ENCODE measurements at regions not wholly inside any gene's neighbourhood (a gene's known extent, or its start where the extent isn't known, plus 50 kb on each side); places are given as distances from the start of the nearest gene placed in this dataset.

GRCh38 chr13:105929505-105929904, 606.0 kb downstream of the EFNB2 start:
- no peak overlapping the region for H3K4me3 ChIP-seq (ENCODE audit: low read depth in 1 of 3, low read length in 3 of 3)
- no peaks in the 10 kb centered on the region for H3K9me3 ChIP-seq (ENCODE audit: control insufficient read depth in 2 of 2, insufficient read depth in 1 of 2, low read depth in 1 of 2, low read length in 1 of 2)
- WGBS, 3 donors: 52 to 77% (median 56%) methylated on average over 4 of the region's 4 CpGs
- no peaks in the 10 kb centered on the region for H3K36me3 ChIP-seq (ENCODE audit: control insufficient read depth in 3 of 3, insufficient read depth in 2 of 3, low read depth in 1 of 3, low read length in 3 of 3)
- H3K4me1 ChIP-seq (ENCODE audit: control insufficient read depth in 3 of 3, insufficient read depth in 2 of 3, low read depth in 1 of 3, low read length in 2 of 3): no peaks in the 10 kb centered on the region
- DNase-seq: no peak
- H3K27me3 ChIP-seq (ENCODE audit: control insufficient read depth in 3 of 3, insufficient read depth in 3 of 3, low read length in 3 of 3): no peaks in the 10 kb centered on the region
- H3K27ac ChIP-seq (ENCODE audit: low read depth in 1 of 3, low read length in 2 of 3): no peak overlapping the region
- no peak for FAIRE-seq

- FAIRE-seq: no peak
- no peak for DNase-seq
- H3K9me3 ChIP-seq (ENCODE audit: control insufficient read depth in 2 of 2, insufficient read depth in 1 of 2, low read depth in 1 of 2, low read length in 1 of 2): no peaks in the 10 kb centered on the region
- H3K4me1 ChIP-seq (ENCODE audit: control insufficient read depth in 3 of 3, insufficient read depth in 2 of 3, low read depth in 1 of 3, low read length in 2 of 3): no peaks in the 10 kb centered on the region
- H3K27me3 ChIP-seq (ENCODE audit: control insufficient read depth in 3 of 3, insufficient read depth in 3 of 3, low read length in 3 of 3): no peaks in the 10 kb centered on the region
- H3K36me3 ChIP-seq (ENCODE audit: control insufficient read depth in 3 of 3, insufficient read depth in 2 of 3, low read depth in 1 of 3, low read length in 3 of 3): no peaks in the 10 kb centered on the region
- no peak overlapping the region for H3K4me3 ChIP-seq (ENCODE audit: low read depth in 1 of 3, low read length in 3 of 3)
- no peak overlapping the region for H3K27ac ChIP-seq (ENCODE audit: low read depth in 1 of 3, low read length in 2 of 3)
- WGBS, 3 donors: 82 to 99% (median 93%) methylated on average over 4 of the region's 4 CpGs
Measured at GRCh38 chr13:105928901-105929300, 606.6 kb downstream of the EFNB2 start.

- H3K9me3 ChIP-seq (ENCODE audit: control insufficient read depth in 2 of 2, insufficient read depth in 1 of 2, low read depth in 1 of 2, low read length in 1 of 2): no peaks in the 10 kb centered on the region
- no peak for DNase-seq
- no peak overlapping the region for H3K4me3 ChIP-seq (ENCODE audit: low read depth in 1 of 3, low read length in 3 of 3)
- 80 to 90% (median 89%) methylated on average over 1 of the region's 1 CpG for WGBS, 3 donors
- no peaks in the 10 kb centered on the region for H3K4me1 ChIP-seq (ENCODE audit: control insufficient read depth in 3 of 3, insufficient read depth in 2 of 3, low read depth in 1 of 3, low read length in 2 of 3)
- H3K27me3 ChIP-seq (ENCODE audit: control insufficient read depth in 3 of 3, insufficient read depth in 3 of 3, low read length in 3 of 3): no peaks in the 10 kb centered on the region
- no peak overlapping the region for H3K27ac ChIP-seq (ENCODE audit: low read depth in 1 of 3, low read length in 2 of 3)
- no peaks in the 10 kb centered on the region for H3K36me3 ChIP-seq (ENCODE audit: control insufficient read depth in 3 of 3, insufficient read depth in 2 of 3, low read depth in 1 of 3, low read length in 3 of 3)
- FAIRE-seq: no peak
Measured at GRCh38 chr13:105928048-105928447, 607.4 kb downstream of the EFNB2 start.

- H3K36me3 ChIP-seq (ENCODE audit: control insufficient read depth in 3 of 3, insufficient read depth in 2 of 3, low read depth in 1 of 3, low read length in 3 of 3): no peaks in the 10 kb centered on the region
- no peaks in the 10 kb centered on the region for H3K27me3 ChIP-seq (ENCODE audit: control insufficient read depth in 3 of 3, insufficient read depth in 3 of 3, low read length in 3 of 3)
- DNase-seq: peak; percentile 14 to 86
- no peak for FAIRE-seq
- WGBS, 3 donors: 15 to 63% (median 44%) methylated on average over 2 of the region's 2 CpGs
- H3K4me3 ChIP-seq (ENCODE audit: low read depth in 1 of 3, low read length in 3 of 3): no peak overlapping the region
- H3K9me3 ChIP-seq (ENCODE audit: control insufficient read depth in 2 of 2, insufficient read depth in 1 of 2, low read depth in 1 of 2, low read length in 1 of 2): no peaks in the 10 kb centered on the region
- H3K27ac ChIP-seq (ENCODE audit: low read depth in 1 of 3, low read length in 2 of 3): no peak overlapping the region
- peaks cover 0 to 7% (median 1%) of the 10 kb centered on the region in 3 donors for H3K4me1 ChIP-seq (ENCODE audit: control insufficient read depth in 3 of 3, insufficient read depth in 2 of 3, low read depth in 1 of 3, low read length in 2 of 3)
Measured at GRCh38 chr13:105925496-105925895, 610.0 kb downstream of the EFNB2 start.

- WGBS, 3 donors: 17 to 50% (median 27%) methylated on average over 3 of the region's 3 CpGs
- FAIRE-seq (no peak), DNase-seq (peak in 1 of 2 donors; percentile 79)
- Histone ChIP-seq H3K36me3 (ENCODE audit: control insufficient read depth in 3 of 3, insufficient read depth in 2 of 3, low read depth in 1 of 3, low read length in 3 of 3) (no peaks in the 10 kb centered on the region), H3K27ac (ENCODE audit: low read depth in 1 of 3, low read length in 2 of 3) (peak overlapping the region in 1 of 3 donors; percentile 63), H3K27me3 (ENCODE audit: control insufficient read depth in 3 of 3, insufficient read depth in 3 of 3, low read length in 3 of 3) (no peaks in the 10 kb centered on the region), H3K9me3 (ENCODE audit: control insufficient read depth in 2 of 2, insufficient read depth in 1 of 2, low read depth in 1 of 2, low read length in 1 of 2) (no peaks in the 10 kb centered on the region), H3K4me1 (ENCODE audit: control insufficient read depth in 3 of 3, insufficient read depth in 2 of 3, low read depth in 1 of 3, low read length in 2 of 3) (peaks cover 7 to 10% (median 10%) of the 10 kb centered on the region in 3 donors), H3K4me3 (ENCODE audit: low read depth in 1 of 3, low read length in 3 of 3) (no peak overlapping the region)
Measured at GRCh38 chr13:105921711-105922110, 613.8 kb downstream of the EFNB2 start.

- H3K4me3 ChIP-seq (ENCODE audit: low read depth in 1 of 3, low read length in 3 of 3): no peak overlapping the region
- FAIRE-seq (no peak), DNase-seq (peak; percentile 63 to 76)
- peak overlapping the region in 2 of 3 donors; percentile 55 to 66 for H3K27ac ChIP-seq (ENCODE audit: low read depth in 1 of 3, low read length in 2 of 3)
- peaks cover 7 to 10% (median 10%) of the 10 kb centered on the region in 3 donors for H3K4me1 ChIP-seq (ENCODE audit: control insufficient read depth in 3 of 3, insufficient read depth in 2 of 3, low read depth in 1 of 3, low read length in 2 of 3)
- H3K9me3 ChIP-seq (ENCODE audit: control insufficient read depth in 2 of 2, insufficient read depth in 1 of 2, low read depth in 1 of 2, low read length in 1 of 2): no peaks in the 10 kb centered on the region
- 22 to 48% (median 29%) methylated on average over 4 of the region's 4 CpGs for WGBS, 3 donors
- H3K36me3 ChIP-seq (ENCODE audit: control insufficient read depth in 3 of 3, insufficient read depth in 2 of 3, low read depth in 1 of 3, low read length in 3 of 3): no peaks in the 10 kb centered on the region
- no peaks in the 10 kb centered on the region for H3K27me3 ChIP-seq (ENCODE audit: control insufficient read depth in 3 of 3, insufficient read depth in 3 of 3, low read length in 3 of 3)
Measured at GRCh38 chr13:105920370-105920769, 615.1 kb downstream of the EFNB2 start.

- Histone ChIP-seq H3K4me3 (ENCODE audit: low read depth in 1 of 3, low read length in 3 of 3) (no peak overlapping the region), H3K36me3 (ENCODE audit: control insufficient read depth in 3 of 3, insufficient read depth in 2 of 3, low read depth in 1 of 3, low read length in 3 of 3) (no peaks in the 10 kb centered on the region), H3K27ac (ENCODE audit: low read depth in 1 of 3, low read length in 2 of 3) (peak overlapping the region; percentile 50 to 88 (median 66)), H3K9me3 (ENCODE audit: control insufficient read depth in 2 of 2, insufficient read depth in 1 of 2, low read depth in 1 of 2, low read length in 1 of 2) (no peaks in the 10 kb centered on the region), H3K27me3 (ENCODE audit: control insufficient read depth in 3 of 3, insufficient read depth in 3 of 3, low read length in 3 of 3) (no peaks in the 10 kb centered on the region), H3K4me1 (ENCODE audit: control insufficient read depth in 3 of 3, insufficient read depth in 2 of 3, low read depth in 1 of 3, low read length in 2 of 3) (peaks cover 7 to 10% (median 10%) of the 10 kb centered on the region in 3 donors)
- WGBS, 3 donors: 31 to 65% (median 51%) methylated on average over 16 of the region's 16 CpGs
- FAIRE-seq (no peak), DNase-seq (peak; percentile 93 to 96)
Measured at GRCh38 chr13:105918842-105919741, 616.4 kb downstream of the EFNB2 start.

- no peak for DNase-seq
- no peak for FAIRE-seq
- WGBS, 3 donors: 65 to 87% (median 83%) methylated on average over 10 of the region's 10 CpGs
Measured at GRCh38 chr13:105915146-105915850, 620.2 kb downstream of the EFNB2 start.

More at GRCh38 chr13:105915146-105915850, 620.2 kb downstream of the EFNB2 start:
- H3K36me3 ChIP-seq (ENCODE audit: control insufficient read depth in 3 of 3, insufficient read depth in 2 of 3, low read depth in 1 of 3, low read length in 3 of 3): no peaks in the 10 kb centered on the region
- peaks cover 3 to 10% (median 5%) of the 10 kb centered on the region in 3 donors for H3K4me1 ChIP-seq (ENCODE audit: control insufficient read depth in 3 of 3, insufficient read depth in 2 of 3, low read depth in 1 of 3, low read length in 2 of 3)
- no peak overlapping the region for H3K27ac ChIP-seq (ENCODE audit: low read depth in 1 of 3, low read length in 2 of 3)
- no peaks in the 10 kb centered on the region for H3K27me3 ChIP-seq (ENCODE audit: control insufficient read depth in 3 of 3, insufficient read depth in 3 of 3, low read length in 3 of 3)
- no peak overlapping the region for H3K4me3 ChIP-seq (ENCODE audit: low read depth in 1 of 3, low read length in 3 of 3)
- no peaks in the 10 kb centered on the region for H3K9me3 ChIP-seq (ENCODE audit: control insufficient read depth in 2 of 2, insufficient read depth in 1 of 2, low read depth in 1 of 2, low read length in 1 of 2)
